Activated CD8-positive, alpha-beta memory T cell treated with anti-CD3 and anti-CD28 coated beads, Interleukin-2, amount 50 U/mL, for 48 hours (primary cell): ENCODE measurements at regions not wholly inside any gene's neighbourhood (a gene's known extent, or its start where the extent isn't known, plus 50 kb on each side); places are given as distances from the start of the nearest gene placed in this dataset.
"Not testable (repeated sequence)": the region's sequence is repeated elsewhere in the genome, so short reads cannot be mapped to it uniquely, and the experiment has no call there.

ENCODE experiments used
- DNase-seq: peaks from one replicate; pipeline ENCODE4 v3.0.0-alpha.2; 2020

DNA sequence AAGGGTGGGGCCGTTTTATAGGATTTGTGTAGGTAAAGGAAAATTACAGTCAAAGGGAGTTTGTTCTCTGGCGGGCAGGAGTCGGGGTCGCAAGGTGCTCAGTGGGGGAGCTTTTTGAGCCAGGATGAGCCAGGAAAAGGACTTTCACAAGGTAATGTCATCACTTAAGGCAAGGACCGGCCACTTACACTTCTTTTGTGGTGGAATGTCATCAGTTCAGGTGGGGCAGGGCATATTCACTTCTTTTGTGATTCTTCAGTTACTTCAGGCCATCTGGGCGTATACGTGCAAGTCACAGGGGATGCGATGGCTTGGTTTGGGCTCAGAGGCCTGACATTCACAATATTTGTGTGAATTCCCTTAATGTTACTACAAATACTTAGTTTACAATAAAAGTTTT, 88.2 kb upstream of the MAP3K7 start:
- not testable (repeated sequence) for DNase-seq

DNA sequence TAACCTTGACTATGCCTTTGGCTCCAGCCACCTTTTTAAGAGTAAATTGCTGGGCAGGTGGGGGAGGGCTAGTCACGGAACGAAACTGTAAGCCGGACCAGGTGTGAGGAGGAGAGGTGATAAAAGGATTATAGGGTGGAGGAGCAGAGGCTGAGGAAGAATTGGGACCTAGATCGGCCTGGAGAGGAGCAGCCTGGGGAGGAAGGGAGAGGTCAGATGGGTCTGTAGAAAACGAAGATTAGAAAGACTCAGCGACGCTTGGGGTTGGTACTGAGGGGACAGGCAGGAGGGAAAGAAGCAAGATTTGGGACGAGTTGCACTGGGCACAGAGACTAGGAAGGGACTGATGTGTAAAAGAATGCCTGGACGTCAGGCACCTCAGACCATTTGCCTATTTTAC, 87.2 kb upstream of the MAP3K7 start:
- not testable (repeated sequence) for DNase-seq

GRCh38 chr6:90669846-90670245, 83.0 kb upstream of the MAP3K7 start:
- DNase-seq, result no peak

GRCh38 chr6:90669420-90669819, 82.5 kb upstream of the MAP3K7 start:
- DNase-seq, result no peak

DNA sequence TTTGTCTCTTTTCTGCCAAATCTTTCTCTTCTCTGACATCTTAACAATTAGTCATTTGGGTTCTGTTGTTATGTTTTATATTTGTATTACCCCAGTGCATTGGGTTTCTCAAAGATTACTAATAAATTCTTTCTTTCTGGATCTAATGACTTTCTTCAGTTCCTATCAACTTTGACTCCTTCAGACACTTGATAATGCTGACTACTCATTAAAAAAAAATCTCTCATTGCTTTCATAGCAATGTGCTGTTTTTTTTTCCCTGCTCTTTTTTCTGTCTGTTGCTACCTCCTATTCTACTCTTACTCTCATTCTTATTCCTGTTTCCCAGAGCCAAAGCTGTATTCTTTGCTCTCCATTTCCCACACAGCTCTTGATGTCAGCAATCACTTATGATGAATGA, 81.3 kb upstream of the MAP3K7 start:
- DNase-seq, result no peak

DNA sequence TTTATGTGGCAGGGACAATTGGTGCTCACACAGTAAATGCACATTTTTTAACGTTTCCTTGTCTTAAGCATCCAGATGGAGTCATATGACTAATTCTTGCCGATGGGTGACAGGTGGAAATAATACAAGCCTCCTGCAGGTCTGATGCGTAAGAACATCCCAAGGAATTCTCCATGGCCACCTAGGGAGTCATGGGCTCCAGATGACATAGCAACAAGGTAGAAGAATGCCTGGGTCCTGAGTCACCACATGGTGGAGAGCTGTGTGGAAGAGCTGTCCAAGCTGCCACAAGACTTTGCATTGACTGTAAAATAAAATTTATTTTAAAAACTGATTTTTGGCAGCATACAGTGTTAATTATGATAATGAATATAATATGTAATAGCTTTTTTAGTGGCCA, 77.0 kb upstream of the MAP3K7 start:
- no peak for DNase-seq

- DNase-seq, result no peak
Measured at GRCh38 chr6:90663106-90663505, 76.2 kb upstream of the MAP3K7 start.

DNA sequence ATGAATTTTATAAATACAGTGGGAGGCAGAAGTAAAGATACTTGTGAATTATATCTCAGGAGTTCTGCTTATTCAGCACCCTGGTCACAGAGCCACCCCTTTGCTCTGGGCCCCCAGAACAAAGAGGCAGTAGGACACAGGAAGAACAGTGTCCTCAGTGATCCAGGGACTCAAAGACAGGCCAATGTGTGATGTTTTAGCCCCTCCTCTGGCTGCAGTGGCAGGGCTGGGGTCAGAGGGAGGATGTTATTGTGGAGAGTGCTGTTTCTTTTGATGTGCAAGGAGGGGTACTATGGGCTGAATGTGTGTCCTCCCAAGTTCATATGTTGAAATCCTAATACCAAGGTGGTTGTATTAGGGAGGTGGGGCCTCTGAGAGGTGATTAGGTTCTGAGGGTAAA, 74.1 kb upstream of the MAP3K7 start:
- DNase-seq, result no peak

DNA sequence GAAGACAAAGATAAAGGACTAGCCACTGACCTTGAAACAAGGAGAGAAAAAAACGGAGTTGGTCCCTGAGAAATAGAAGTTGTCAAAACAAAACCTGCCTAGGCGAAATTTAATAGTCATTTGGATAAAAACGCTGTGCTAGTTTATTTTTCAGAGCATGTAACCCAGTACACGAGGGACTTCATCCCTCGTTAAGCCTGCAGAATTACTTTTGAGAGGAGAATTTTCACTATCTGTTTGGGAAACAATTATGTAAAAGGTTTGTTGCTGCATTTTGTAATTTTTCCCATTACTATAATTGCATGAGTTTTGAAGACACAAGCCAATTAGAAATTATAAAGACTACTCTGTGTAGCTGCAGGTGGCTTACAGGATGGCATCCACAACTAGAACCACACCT, 71.6 kb upstream of the MAP3K7 start:
- DNase-seq, result no peak

DNA sequence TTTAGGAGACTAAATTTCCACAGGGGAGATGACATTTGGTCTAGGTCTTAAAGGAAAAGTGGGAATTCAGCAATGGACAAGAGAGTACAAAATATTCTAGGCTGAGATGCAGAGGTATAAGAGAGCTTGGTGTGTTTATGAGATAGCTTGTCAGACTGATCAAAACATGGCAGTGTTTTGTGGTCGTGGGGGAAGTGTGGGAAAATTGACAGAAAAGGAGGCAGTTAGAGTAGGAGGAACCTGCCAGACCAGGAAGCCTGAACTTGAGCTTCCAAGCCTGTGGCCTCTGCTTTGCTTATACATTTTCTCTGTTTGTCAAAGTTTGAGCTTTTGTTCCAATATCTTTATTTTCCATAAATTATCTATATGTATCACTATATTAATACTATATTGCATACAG, 69.5 kb upstream of the MAP3K7 start:
- DNase-seq, result no peak

- no peak for DNase-seq
Measured at GRCh38 chr6:90654806-90655205, 67.9 kb upstream of the MAP3K7 start.

DNA sequence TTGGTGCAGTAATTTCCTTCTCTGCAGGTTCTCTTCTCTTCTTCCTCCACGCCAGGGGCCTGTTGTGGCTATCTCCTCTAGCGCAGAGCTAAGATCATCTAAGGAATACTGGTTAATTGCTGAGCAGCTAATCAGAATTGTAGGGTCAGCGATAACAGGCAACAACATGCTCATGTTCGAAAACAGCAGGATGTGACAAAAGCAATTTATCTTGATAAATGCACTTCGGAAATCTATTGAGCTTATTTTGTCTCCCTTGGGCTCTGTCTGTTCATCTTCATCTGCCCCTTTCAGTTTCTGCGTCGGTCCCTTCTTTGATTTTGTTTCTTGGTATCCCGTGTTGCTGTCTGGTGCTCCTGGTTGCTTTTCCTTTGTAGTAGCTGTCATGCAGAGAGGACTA, 67.3 kb upstream of the MAP3K7 start:
- DNase-seq, result no peak

DNA sequence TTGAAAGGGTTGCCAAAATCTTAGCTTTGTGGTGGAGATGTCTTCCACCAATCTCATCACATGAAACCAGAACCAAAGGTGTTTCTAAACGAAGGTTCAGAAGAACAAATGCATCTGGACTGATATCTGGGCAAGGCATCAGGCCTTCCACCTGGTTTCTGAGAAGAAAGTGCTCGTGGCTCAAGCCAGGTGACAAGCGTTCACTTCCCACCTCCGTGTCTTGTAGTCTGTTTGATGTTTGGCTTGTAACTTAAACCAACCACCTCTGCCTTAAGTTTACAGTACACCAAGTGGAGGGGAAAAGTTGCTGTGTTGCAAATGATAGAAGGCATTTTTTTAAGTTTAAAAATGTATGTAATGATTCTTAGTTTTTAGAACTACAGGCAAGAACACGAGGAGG, 66.9 kb upstream of the MAP3K7 start:
- no peak for DNase-seq

DNA sequence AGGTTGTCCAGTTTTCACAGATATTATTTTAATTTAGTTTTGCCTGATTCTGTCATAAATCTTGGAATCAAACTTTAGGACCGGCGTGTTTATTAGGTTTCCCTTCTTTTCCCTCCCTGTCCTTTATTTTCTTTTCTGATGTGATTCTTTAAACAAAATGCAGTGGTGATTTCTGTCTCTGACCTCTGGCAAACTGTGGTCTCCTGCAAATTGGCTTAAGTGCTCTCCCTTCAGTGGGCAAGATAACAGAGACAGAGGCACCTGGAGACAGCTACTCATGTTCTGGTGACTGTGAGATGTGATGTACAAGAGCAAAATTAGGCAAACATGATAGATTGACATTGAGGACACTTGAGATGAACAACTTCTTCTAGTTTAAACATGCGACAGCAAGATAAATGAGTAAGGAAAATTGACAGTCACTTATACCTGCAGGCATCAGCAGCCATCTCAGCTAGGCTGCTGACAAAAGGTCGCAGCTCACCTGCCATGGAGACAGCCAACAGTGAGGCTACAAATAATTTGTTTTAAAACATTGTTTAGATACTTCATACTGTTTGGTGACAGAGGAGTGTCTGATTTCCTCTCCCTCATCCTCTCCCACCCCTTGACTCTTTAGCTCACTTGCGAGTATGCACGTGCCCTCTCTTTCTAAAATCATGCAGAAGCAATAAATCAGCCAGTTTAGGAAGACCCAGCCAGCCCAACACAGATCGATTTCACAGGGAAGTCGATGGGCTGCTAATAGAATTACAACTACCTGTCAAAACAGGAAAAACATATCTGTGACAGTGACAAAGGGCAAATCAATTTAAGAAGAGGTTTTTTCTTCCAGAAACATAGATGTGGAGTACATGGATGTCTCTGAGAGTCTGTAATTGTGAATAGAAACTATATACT, 63.4 kb upstream of the MAP3K7 start:
- no peak for DNase-seq

GRCh38 chr6:90648873-90649272, 62.0 kb upstream of the MAP3K7 start:
- DNase-seq, result no peak

GRCh38 chr6:90646940-90647339, 60.1 kb upstream of the MAP3K7 start:
- no peak for DNase-seq

GRCh38 chr6:90645634-90646033, 58.8 kb upstream of the MAP3K7 start:
- DNase-seq, result no peak

GRCh38 chr6:90644492-90644891, 57.6 kb upstream of the MAP3K7 start:
- DNase-seq, result no peak

DNA sequence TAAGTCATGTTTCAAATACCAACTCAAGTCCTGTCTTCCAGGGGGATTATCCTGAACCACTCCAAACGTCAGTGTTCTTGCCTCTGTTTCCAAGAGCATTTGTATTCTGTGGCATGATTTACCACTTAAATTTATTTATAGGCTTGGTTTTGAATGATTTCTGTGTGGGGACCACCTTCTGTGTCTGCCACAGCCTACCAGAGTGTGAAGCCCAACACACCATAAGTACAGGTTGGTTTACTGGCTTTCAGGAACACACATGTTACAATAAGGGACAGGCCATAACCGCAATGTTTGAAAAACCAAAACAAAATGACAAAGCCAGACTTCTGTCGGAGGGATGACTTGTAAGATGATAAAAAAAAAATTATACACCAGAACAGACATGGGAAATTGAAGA, 56.5 kb upstream of the MAP3K7 start:
- no peak for DNase-seq

GRCh38 chr6:90637320-90637719, 50.4 kb upstream of the MAP3K7 start:
- DNase-seq, result no peak
